ENCODE measurements at regions not wholly inside any gene's neighbourhood (a gene's known extent, or its start where the extent isn't known, plus 50 kb on each side); places are given as distances from the start of the nearest gene placed in this dataset.
"Not testable (repeated sequence)": the region's sequence is repeated elsewhere in the genome, so short reads cannot be mapped to it uniquely, and the experiment has no call there.

DNA sequence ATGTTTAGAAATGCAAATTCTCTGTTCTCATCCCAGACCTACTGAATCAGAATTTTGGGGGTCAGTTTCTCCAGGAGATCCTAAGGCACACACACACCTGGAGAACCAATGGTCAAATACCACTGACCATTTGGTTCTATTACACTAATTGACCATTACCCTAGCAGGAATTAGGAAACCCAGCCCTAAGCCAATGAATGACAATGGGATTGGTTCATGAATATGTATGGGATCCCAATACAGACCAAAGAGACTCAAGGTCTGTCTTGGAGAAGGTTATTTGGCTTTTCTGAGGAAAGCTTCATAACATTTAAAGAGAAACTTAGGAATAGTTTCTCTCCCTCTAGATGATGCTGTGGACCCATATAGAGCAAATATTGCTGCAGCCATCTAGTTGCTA lies 317.0 kb downstream of the BMPER start:
- TF ChIP-seq, protein P1, sequence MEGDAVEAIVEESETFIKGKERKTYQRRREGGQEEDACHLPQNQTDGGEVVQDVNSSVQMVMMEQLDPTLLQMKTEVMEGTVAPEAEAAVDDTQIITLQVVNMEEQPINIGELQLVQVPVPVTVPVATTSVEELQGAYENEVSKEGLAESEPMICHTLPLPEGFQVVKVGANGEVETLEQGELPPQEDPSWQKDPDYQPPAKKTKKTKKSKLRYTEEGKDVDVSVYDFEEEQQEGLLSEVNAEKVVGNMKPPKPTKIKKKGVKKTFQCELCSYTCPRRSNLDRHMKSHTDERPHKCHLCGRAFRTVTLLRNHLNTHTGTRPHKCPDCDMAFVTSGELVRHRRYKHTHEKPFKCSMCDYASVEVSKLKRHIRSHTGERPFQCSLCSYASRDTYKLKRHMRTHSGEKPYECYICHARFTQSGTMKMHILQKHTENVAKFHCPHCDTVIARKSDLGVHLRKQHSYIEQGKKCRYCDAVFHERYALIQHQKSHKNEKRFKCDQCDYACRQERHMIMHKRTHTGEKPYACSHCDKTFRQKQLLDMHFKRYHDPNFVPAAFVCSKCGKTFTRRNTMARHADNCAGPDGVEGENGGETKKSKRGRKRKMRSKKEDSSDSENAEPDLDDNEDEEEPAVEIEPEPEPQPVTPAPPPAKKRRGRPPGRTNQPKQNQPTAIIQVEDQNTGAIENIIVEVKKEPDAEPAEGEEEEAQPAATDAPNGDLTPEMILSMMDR (IDR thresholded peaks at IDR 0.05; ENCODE audit: insufficient read depth, low read depth, low read length, missing control alignments): no peak
- DNase-seq (ENCODE audit: low read depth): no peak
- no peak overlapping the region for H3K4me3 ChIP-seq (ENCODE audit: low read depth, low read length)

DNA sequence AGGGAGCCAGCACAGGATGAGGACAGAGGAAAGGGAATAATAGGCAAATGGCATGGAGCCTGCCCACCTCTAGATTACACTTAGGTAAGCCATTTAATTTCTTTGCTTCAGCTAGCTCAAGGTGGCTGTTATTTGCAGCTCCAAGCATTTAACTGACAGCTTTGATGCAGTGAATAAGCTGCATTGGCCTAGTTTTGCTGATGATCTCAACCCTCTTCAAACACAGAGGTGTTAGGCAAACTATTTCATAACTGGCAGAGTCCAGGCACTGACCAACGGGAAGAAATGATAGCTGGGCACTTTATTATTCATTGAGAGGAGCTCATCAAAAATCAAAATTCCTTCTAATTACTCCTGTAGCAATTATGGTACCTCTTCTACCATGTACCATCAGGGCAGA lies 317.4 kb downstream of the BMPER start:
- TF ChIP-seq, protein P1 (IDR thresholded peaks at IDR 0.05; ENCODE audit: insufficient read depth, low read depth, low read length, missing control alignments): no peak
- no peak overlapping the region for H3K4me3 ChIP-seq (ENCODE audit: low read depth, low read length)
- no peak for DNase-seq (ENCODE audit: low read depth)

DNA sequence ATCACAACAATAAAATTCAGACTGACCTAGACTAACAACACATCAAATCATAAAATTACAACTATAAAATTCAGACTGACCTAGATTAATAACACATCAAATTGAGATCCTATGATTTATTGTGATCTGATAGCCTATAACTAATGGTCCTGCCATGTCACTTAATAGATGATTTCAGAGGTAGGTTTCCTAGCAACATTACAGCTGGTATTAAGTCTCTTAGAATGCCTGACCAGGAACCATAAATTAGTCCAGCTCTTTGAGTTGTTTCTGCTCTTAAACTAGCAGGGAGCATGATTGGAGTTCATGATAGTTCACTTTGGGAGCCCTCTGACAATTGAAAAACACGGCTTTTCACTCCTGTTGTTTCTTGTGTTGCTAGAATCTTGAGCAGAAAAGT lies 318.9 kb downstream of the BMPER start:
- no peak overlapping the region for H3K4me3 ChIP-seq (ENCODE audit: low read depth, low read length)
- TF ChIP-seq, protein P1 (IDR thresholded peaks at IDR 0.05; ENCODE audit: insufficient read depth, low read depth, low read length, missing control alignments): no peak
- no peak for DNase-seq (ENCODE audit: low read depth)

DNA sequence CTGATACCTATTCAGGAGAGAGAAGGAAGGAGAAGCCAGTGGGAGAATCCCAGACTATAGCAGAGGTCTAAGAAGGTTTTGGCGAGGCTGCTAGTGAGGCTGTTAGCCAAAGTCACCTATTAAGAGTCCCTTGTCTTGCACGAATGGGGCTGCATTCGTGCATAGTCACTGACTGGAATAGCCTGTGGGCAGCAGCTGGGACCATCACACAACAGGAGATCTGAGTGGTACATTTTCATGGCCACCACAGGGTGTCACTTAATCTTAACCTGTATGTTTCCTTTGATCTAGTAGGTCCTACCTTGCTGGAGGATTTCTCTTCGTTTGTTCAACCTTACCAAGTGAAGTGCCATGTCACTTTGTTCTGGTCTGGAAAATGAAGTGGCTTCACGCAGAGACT lies 319.9 kb downstream of the BMPER start:
- no peak for DNase-seq (ENCODE audit: low read depth)
- TF ChIP-seq, protein P1 (IDR thresholded peaks at IDR 0.05; ENCODE audit: insufficient read depth, low read depth, low read length, missing control alignments): no peak
- H3K4me3 ChIP-seq (ENCODE audit: low read depth, low read length): no peak overlapping the region

DNA sequence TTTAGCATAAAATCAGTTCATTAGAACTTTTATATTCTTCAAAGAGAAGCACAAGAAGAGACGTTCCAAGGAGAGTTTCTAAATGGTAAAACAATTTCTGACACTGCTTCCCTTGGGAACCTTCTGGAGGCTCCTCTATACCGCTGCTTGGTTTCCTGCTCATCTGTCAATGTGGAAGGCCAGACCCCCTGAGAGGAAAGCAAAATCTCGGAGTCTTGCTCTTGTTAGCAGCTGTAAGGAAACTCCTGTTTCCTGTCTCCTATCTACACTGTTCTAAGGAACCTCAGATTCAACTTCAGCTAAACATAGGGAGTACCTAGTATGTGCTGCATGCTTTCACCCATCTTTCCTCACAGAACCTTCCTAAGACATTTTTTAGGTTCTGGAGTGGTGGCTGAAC lies 322.2 kb downstream of the BMPER start:
- TF ChIP-seq, protein P1 (IDR thresholded peaks at IDR 0.05; ENCODE audit: insufficient read depth, low read depth, low read length, missing control alignments): no peak
- no peak overlapping the region for H3K4me3 ChIP-seq (ENCODE audit: low read depth, low read length)
- no peak for DNase-seq (ENCODE audit: low read depth)

DNA sequence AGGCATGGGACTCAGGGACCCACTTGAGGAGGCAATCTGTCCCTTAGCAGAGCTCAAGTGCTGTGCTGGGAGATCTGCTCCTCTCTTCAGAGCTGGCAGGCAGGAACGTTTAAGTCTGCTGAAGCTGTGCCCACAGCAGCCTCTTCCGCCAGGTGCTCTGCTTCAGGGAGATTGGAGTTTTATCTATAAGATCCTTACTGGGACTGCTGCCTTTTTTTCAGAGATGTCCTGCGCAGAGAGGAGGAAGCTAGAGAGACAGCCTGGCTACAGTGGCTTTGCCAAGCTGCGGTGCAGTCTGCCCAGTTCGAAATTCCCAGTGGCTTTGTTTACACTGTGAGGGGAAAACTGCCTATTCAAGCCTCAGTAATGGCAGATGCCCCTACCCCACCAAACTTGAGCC lies 329.8 kb downstream of the BMPER start:
- not testable (repeated sequence) for DNase-seq (ENCODE audit: low read depth); H3K4me3 ChIP-seq (ENCODE audit: low read depth, low read length)

DNA sequence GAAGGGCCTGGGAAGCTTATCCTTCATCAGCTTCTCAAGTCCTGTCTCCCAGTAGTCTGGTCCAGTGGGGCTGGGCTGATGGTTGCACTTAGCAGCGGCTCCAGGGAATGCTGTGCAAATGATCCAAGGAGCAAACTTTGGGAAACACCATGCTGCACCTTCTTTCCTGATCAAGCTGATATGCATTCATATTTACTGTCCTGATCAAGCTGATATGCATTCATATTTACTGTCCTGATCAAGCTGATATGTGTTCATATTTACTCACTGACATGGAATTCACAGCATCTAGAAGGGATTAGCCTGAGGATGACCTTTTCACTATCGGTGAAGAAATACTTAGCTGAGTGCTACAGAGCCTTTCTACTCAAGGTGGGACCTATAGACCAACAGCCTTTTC lies 330.7 kb downstream of the BMPER start:
- TF ChIP-seq, protein P1 (IDR thresholded peaks at IDR 0.05; ENCODE audit: insufficient read depth, low read depth, low read length, missing control alignments): no peak
- no peak overlapping the region for H3K4me3 ChIP-seq (ENCODE audit: low read depth, low read length)
- DNase-seq (ENCODE audit: low read depth): no peak

Data from GM12865 (cell line).